Astrocyte of the spinal cord (primary cell): ENCODE measurements at regions not wholly inside any gene's neighbourhood (a gene's known extent, or its start where the extent isn't known, plus 50 kb on each side); places are given as distances from the start of the nearest gene placed in this dataset.
"Not testable (repeated sequence)": the region's sequence is repeated elsewhere in the genome, so short reads cannot be mapped to it uniquely, and the experiment has no call there.

ENCODE experiments used
- DNase-seq: peaks from one replicate; pipeline ENCODE4 v3.0.0; 2011; ENCODE audit warnings: low read depth, low spot score
- H3K4me3 ChIP-seq: 2 replicates; pipeline ENCODE4 v1.5.1; 2011; ENCODE audit warnings: low read depth, mild to moderate bottlenecking, low read length, moderate library complexity
- CTCF ChIP-seq: IDR thresholded peaks from 2 replicates; pipeline ENCODE4 v1.5.1; 2012; ENCODE audit warnings: low read depth, mild to moderate bottlenecking, low read length, inconsistent platforms
- in situ Hi-C: cut with HindIII; loops from 2 replicates; pipeline ENCODE4 v1.10.0; 2017; ENCODE audit warnings: low sequenced_read_pairs

- H3K4me3 ChIP-seq, result no peak overlapping the region
- no peak for TF ChIP-seq CTCF
- in situ Hi-C loops, result no loop called here
Observed at GRCh38 chr12:75658286-75658685, 146.9 kb upstream of the KRR1 start.

GRCh38 chr12:75657831-75658230, 146.4 kb upstream of the KRR1 start:
- in situ Hi-C loops, result no loop called here
- no peak overlapping the region for H3K4me3 ChIP-seq
- TF ChIP-seq CTCF, result no peak
- no peak for DNase-seq

More at GRCh38 chr12:75658286-75658685, 146.9 kb upstream of the KRR1 start:
- DNase-seq, result no peak

DNA sequence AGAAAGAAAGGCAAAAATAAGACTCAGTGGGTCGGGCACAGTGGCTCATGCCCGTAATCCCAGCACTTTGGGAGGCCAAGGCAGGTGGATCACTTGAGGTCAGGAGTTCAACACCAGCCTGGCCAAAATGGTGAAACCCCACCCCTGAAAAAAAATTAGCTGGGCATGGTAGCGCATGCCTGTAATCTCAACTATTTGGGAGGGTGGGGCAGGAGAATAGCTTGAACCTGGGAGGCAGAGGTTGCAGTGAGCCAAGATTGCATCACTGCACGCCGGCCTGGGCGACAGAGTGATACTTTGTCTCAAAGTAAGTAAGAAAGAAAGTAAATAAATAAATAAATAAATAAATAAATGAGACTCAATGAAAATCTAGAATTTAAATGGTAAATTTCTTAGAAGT, 145.9 kb upstream of the KRR1 start:
- H3K4me3 ChIP-seq, DNase-seq, in situ Hi-C loops: not testable (repeated sequence)

DNA sequence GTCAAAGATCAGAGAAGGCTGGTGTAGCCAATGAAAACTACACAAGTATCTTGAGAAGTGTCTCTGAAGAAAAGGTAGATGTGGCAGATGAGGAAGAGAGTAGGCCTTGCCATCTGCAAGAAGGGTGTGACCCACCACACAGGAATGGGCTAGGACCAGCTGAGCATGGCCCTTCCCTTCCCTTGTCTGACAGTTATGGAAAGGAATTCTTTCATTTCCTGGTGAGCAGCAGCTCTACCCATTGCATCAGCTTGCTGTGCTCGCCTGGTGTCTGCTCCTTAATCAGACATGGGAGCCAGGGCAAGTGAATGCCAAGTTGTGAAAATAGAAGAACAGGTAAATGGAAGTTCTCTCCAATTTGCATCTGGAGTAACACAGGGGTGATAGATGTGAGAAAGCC, 145.2 kb upstream of the KRR1 start:
- H3K4me3 ChIP-seq, result no peak overlapping the region
- no peak for TF ChIP-seq CTCF
- DNase-seq, result peak; percentile 88
- in situ Hi-C loops, result no loop called here

DNA sequence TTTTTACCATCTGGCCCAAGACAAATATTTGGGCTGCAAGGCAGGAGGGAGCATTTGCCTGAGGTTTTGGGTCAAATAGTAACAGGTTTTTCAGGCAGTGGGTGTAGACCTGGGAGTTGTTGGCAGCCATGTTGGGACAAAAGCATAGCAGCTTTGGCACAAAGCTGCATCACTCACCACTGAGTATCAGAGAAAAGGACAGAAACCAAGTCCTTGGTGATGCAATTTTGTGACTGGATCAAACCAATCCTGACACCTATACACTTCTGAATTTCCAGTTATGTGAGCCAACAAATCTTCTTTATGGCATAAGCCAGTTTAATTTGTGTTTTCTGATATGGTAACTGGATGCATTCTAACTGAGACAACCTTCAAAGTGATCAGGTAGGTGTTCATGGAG, 144.8 kb upstream of the KRR1 start:
- in situ Hi-C loops, result no loop called here
- no peak for DNase-seq
- no peak for TF ChIP-seq CTCF
- H3K4me3 ChIP-seq, result no peak overlapping the region

- H3K4me3 ChIP-seq, result no peak overlapping the region
- DNase-seq, result no peak
- TF ChIP-seq CTCF, result no peak
- in situ Hi-C loops, result no loop called here
Observed at GRCh38 chr12:75655315-75655806, 144.0 kb upstream of the KRR1 start.

DNA sequence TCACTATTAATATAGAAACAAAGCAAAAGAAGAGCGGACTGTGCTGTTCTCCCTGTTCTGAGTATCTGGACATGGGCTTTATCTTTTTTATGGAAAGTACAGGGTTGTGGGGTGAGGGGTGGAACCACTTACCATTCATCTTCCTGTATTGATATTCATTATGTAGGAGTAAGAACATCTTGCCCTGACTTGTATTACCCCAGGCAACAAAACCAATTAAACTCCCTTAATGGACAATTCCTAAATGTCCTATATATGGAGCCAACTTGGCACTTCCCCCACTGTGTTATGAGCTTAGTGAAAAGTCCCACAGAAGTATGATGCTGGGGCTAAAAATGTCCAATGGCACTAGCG, 139.9 kb upstream of the KRR1 start:
- no peak overlapping the region for H3K4me3 ChIP-seq
- DNase-seq, result no peak
- in situ Hi-C loops, result no loop called here
- TF ChIP-seq CTCF, result no peak
